GM18517 (cell line): ENCODE measurements at regions not wholly inside any gene's neighbourhood (a gene's known extent, or its start where the extent isn't known, plus 50 kb on each side); places are given as distances from the start of the nearest gene placed in this dataset.
"Not testable (repeated sequence)": the region's sequence is repeated elsewhere in the genome, so short reads cannot be mapped to it uniquely, and the experiment has no call there.

ENCODE experiments used
- ATAC-seq: cut with Tn5 transposase; IDR thresholded peaks from one replicate; pipeline ENCODE4 v1.9.1; 2021; ENCODE audit warnings: mild to moderate bottlenecking, moderate library complexity; ENCODE audit not compliant: unreplicated experiment

- no peak for ATAC-seq
Measured at GRCh38 chr10:45183174-45183573, 132.2 kb downstream of the OR13A1 start.

- ATAC-seq: no peak
Measured at GRCh38 chr10:45197816-45198485, 117.5 kb downstream of the OR13A1 start.

- ATAC-seq: no peak
Measured at GRCh38 chr10:45198486-45199204, 116.8 kb downstream of the OR13A1 start.

DNA sequence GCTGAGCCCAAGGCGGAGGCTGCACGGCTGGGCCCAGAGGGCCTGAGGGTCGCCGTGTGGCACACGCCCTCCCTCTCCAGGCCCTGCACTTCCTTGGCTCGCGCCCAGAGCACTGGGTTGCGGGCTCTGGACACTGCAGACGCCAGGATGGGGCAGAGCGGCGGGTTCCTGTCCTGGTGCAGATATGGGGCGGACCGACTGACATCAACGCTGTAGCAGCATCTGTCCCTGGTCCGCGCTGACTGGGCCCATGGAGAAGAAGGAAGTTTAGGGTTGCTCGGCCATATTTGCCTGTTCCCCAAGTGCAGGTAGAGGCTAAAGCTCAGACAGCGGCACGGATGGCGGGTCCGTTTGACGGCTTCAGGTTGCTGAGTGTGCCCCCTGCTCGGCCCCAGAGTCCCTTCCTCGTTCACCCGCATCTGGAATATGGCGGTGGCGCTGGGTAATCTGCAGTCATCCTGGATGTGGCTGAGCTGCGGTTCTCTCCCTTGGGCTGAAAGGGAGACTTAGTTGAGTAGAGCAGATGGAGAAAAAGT lies 116.1 kb downstream of the OR13A1 start:
- ATAC-seq: no peak

- no peak for ATAC-seq
Measured at GRCh38 chr10:45201271-45201670, 114.1 kb downstream of the OR13A1 start.

- no peak for ATAC-seq
Measured at GRCh38 chr10:45202242-45202641, 113.2 kb downstream of the OR13A1 start.

GRCh38 chr10:45204954-45205775 lies 110.2 kb downstream of the OR13A1 start:
- ATAC-seq: no peak

GRCh38 chr10:45209888-45210287 lies 105.5 kb downstream of the OR13A1 start:
- no peak for ATAC-seq

DNA sequence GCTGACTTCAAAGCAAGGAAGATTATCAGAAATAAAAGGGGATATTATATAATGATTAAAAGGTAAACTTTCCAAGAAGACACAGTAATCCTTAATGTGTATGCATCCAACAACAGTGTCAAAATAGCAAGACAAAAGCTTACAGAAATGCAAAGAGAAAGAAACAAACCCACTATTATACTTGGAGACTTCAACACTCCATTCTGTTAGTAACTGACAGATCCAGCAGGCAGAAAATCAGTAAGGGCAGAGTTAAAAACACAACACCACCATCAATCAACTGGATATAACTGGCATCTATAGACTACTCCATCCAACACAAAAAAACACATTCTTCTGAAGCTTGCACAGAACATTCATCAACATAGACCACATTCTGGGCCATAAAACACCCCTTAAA lies 103.8 kb downstream of the OR13A1 start:
- ATAC-seq: no peak

- ATAC-seq: no peak
Measured at GRCh38 chr10:45219416-45219815, 96.0 kb downstream of the OR13A1 start.

- no peak for ATAC-seq
Measured at GRCh38 chr10:45220931-45221330, 94.5 kb downstream of the OR13A1 start.

DNA sequence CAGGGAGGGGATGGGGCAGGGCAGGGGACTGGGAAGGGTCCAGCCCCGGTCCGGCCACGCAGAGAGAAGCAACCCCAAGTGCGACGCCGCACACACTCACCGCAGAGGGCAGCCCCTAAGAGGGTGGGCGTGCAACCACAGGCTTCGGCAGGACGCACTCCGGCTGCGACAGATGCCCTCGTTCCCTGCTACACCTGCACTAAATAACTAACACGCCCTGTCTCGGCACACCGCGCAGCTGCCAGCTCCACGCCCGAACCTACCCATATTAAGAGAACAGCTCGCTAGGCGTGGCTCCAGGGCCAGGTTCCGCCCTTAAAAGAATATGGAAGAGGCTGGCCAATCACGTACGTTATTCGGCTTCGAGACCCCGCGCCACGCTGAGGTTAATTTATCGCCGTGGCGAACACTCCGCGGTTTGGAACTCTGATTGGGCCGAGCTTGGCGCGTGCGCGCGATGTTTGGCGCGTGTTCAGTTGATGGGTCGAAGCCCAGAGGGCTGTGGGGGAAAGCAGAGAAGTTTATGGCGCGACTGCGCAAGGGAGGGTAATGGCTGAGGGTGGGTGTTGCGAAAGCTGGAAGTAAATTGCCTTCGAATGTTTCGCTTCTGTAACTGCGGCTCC lies 91.1 kb downstream of the OR13A1 start:
- ATAC-seq: no peak

DNA sequence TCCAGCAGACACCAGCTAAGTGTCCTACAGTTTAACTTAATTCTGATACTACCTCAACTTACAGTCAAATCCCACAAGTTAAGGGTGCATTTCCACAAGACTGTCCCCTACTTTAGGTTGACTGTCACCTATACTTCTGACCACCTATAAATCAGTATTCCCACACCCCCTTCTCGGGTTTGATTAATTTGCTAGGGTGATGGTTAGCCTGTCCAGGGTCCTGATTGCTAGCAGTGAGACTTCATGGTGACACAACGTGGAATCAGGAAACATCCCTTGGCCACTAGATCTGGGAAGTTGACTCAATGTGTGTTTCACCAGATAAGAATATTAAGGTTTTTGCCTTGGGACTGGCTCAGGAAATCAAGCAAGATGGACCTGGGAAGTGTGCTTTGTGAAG lies 88.4 kb downstream of the OR13A1 start:
- no peak for ATAC-seq

GRCh38 chr10:45227456-45227855 lies 88.0 kb downstream of the OR13A1 start:
- ATAC-seq: no peak

DNA sequence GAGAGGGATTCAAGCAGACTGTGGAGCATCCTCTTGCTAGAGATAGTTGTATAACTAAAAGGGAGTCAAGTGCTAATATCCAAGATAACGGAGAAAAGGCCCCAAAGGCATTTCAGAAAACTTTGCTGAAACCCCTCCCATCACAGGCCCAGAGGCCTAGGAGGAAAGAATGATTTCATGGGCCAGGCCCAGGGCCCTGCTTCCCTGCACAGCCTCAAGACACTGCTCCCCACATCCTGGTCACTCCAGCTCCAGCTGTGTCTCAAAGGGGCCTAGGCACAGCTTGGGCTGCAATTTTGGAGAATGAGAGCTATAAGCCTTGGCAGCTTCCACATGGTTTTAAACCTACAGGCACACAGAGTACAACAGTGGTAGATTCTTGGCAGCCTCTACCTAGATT lies 85.6 kb downstream of the OR13A1 start:
- ATAC-seq: no peak

DNA sequence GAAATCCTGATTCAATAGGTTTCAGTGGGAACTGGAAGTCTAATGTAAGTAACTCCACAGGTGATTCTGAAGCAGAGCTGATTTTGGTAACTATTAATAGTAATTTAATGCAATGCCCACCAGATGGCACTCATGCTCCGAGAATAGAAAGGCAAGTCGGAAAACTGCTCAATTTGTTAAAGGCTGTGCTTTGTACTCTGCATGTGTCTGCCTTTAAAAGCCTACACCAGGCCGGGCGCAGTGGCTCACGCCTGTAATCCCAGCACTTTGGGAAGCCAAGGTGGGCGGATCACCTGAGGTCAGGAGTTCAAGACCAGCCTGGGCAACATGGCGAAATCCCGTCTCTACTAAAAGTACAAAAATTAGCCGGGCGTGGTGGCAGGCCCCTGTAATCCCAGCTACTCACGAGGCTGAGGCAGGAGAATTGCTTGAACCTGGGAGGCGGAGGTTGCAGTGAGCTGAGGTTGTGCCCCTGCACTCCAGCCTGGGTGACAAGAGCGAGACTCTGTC lies 80.1 kb downstream of the OR13A1 start:
- ATAC-seq: not testable (repeated sequence)

DNA sequence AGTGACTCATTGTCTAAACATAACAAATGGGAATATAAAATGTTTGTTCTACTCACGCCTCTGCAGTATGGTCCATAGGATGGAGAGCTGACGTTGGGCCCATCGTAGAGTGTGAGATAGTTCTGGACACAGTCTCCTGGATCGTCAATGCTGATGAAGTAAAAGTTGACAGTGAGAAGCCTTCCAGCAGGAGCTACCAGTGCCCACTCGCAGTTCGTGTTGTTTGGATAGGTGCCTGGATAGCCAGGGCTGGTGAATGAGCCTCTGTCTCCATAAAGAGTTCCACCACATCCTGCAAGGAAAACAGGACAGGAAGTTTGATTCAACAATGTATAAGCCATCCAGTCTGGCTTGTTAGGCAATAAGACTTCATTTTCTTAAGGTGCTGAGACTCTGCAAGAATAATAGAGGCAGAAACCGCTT lies 79.6 kb downstream of the OR13A1 start:
- ATAC-seq: no peak

DNA sequence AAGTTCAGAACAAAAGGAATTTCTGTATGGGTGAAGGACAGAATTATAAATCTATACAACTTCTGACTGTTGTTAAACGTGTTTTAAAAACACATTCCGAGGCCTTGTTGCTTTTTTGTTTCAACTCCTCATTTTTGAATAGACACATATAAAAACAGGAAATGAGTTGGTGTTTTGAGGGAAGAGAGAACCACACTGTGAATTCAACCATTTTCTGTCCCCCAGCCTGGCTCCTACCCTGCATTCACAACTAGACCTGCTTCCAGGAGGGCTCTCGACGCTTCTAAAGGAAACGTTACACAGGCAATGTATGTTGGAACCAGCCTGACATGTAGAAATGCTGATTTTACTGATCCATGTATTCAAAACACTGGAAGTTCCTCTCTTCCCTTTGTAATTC lies 76.5 kb downstream of the OR13A1 start:
- ATAC-seq: no peak

DNA sequence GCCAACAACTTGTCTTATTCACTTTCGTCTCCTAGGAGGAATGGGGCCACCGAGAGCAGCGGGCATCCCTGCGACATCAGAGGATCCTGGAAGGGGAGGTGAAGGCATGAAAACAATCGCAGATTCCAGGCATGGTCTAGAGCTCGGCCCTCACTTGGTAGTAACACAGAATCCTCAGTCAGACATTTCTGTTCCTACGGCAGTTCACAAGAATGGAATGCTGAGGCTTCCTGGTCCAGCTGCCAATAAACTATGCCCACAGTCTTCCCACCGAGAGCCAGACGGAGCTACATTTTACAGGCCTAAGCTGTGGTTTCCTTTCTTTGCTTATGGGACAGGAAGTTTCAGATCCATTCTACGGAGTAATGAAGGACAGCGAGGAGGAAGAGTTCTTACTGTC lies 75.8 kb downstream of the OR13A1 start:
- no peak for ATAC-seq

DNA sequence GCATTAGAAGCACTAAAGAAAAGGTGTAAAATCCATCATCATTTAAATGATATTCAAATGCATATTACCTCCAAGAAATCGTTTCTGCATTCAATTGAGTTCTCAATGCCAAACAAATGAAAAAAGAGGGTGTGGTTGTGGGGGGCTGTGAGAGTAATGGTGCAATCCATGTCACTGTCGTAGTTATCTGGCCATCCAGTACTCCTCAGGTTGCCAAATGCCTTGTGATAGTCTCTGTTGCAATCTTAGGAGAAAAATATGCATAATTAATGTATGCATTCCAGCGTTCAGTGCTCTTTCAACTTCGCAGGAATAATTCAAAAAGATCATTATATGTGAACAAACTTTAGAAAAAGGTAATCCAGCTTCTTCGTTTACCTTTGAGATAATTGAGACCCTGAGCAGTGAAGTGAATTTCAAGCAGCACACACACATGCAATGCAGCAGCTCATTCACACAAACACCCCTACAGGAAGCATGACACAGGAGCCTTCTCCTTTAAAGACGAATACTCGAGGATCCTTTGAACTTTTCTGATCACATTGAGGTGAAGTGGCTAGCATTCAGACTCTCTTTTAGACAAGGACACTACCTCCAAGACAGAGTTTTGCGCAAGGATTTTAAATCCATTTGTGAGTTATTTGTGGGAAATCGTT lies 73.4 kb downstream of the OR13A1 start:
- ATAC-seq: no peak
